G401 (cell line): ENCODE measurements at regions not wholly inside any gene's neighbourhood (a gene's known extent, or its start where the extent isn't known, plus 50 kb on each side); places are given as distances from the start of the nearest gene placed in this dataset.
A peak's percentile ranks its signal among the peaks of the same experiment; 100 is the strongest.
"Not testable (repeated sequence)": the region's sequence is repeated elsewhere in the genome, so short reads cannot be mapped to it uniquely, and the experiment has no call there.

ENCODE experiments used
- DNase-seq: peaks from one replicate; pipeline ENCODE4 v3.0.0-alpha.2; 2015; ENCODE audit warnings: low spot score
- in situ Hi-C: cut with HindIII; loops from 2 replicates; pipeline ENCODE4 v1.10.0; 2016; ENCODE audit warnings: low sequenced_read_pairs, mixed read lengths

DNA sequence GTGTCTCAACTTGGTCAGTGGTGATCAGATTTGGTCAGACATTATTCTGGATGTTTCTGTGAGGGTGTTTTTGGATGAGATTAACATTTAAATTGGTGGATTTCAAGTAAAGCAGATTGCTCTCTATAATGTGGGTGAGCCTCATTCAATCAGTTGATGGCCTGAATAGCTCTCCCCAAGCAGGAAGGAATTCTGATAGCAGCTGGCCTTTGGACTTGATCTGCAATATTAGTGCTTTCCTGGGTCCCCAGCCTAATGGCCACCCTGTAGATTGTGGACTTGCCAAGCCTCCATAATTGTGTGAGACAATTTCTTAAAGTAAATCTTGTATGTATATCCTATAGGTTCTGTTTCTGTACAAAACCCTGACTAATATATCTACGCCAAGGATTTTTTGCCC lies 153.9 kb upstream of the TBL1XR1 start:
- in situ Hi-C loops = no loop called here
- no peak for DNase-seq

DNA sequence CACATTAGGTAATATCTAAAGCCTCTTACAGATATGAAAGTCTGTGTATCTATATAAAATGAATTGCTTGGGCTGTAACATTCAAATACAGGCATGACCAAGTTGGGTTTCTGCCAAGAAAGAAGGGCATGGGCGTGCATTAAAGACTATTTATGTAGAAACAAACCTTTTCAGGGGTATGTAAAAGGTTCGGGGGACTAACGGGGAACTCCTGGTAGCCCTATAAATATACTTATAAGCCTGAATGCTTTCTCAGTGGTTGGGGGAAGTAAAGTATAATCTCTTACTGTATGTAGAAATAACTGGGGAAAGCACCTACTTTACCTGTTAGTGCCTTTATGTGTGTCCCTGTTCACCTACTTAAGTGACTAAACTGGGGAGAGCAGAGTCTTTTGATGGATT lies 154.5 kb upstream of the TBL1XR1 start:
- in situ Hi-C loops = no loop called here
- no peak for DNase-seq

DNA sequence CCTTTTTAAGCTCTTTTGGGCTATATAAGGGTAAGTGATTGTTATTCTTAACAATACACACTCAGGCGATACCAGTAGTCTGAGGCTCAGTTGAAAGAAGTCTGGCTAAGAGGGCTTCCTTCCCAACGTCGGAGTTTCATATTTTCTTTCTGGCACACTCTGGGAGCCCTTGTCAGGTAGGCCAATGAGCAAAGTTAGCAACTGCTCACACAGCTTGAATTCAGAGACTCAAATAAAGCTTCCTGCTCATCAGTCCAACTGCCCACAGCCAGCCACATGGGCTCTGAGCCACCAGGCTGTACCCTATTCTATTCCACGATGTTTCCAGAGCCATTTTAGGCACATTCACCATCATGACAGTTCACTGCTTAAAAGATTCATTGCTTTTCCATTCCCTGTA lies 155.1 kb upstream of the TBL1XR1 start:
- DNase-seq = peak; percentile 71
- in situ Hi-C loops = no loop called here

DNA sequence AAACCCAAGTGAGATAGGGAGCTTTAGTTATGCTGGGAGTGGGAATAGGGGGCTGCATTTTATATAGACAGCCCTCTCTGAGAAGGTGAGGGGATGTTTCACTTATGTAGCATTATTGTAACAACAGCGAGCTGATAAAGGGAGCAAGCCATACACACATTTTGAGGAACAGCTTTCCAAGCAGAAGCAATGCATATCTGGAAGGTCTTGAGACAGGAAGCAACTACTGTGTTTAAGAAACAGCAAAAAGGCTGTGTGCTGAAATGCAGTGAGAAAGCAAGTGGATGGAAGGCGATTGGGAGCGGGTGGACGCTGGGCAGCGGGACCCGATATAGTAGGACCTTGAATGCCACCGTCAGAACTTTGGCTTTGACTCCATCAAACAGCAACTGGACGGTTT lies 155.9 kb upstream of the TBL1XR1 start:
- no peak for DNase-seq
- in situ Hi-C loops = no loop called here

DNA sequence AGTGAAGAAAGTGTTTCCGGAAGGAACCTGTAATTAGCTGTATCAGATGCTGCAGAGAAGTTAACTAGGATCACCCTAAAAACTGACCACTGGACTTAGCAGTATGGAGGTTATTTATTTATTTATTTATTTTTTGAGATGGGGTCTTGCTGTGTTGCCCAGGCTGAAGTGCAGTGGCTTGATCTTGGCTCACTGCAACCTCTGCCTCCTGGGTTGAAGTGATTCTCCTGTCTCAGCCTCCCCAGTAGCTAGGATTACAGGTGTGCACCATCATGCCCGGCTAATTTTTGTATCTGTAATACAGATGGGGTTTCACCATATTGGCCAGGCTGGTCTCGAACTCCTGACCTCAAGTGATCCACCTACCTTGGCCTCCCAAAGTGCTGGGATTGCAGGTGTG lies 156.6 kb upstream of the TBL1XR1 start:
- DNase-seq, in situ Hi-C loops: not testable (repeated sequence)

DNA sequence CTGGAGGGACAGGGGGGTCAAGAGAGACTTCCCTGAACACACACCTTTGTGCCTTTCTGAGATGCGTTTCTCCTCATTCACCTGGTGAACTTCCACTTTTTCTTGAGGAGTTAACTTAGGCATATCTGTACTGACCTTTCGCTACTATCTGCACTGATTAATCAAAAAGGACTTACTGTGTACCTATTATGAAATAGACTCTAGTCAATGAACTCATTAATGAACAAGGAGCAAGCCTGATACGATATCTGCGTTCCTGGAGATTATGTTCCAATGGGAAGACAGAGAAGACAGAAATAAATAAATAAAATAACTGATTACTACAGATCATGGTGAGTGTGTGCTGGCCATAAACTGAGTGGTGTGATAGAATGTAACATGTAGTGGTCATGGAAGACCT lies 157.2 kb upstream of the TBL1XR1 start:
- in situ Hi-C loops = no loop called here
- DNase-seq = no peak

DNA sequence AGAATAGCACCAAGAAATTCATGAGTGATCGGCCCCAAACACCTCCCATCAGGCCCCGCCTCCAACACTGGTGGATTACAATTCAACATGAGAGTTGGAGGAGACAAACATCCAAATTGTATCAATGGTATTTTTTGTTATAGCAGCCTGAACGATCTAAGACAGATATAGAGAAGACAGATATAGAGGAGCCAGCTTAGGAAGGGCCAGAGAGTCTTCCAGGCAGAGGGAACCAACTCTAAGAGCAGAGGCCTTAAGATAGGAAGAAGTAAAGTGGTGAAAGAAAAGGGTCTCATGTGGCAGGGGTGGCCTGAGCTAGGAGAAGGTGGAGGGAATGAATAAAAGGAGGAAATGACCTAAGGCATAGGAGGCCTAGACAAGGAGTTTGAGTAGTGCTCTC lies 158.8 kb upstream of the TBL1XR1 start:
- in situ Hi-C loops = no loop called here

DNA sequence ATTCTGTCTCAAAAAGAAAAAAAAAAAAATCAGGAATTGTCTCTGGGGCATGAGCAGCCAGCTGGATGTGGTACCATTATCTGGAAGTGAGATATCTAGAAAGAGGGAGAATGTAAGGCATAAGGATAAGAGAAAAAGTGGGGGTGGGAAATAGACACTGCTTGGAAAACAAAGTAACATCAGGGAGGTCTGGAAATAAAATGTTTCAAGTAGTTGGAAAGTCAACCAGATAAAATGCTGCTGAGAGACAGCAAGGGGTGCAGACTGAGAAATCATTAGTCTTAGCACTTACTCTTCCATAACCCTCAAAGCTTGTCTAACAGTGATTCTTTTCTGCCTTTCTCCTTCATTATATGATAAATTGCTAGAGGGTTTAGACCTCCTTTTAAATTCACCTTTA lies 159.7 kb upstream of the TBL1XR1 start:
- in situ Hi-C loops = no loop called here

More for the DNA sequence above, 158.8 kb upstream of the TBL1XR1 start:
- no peak for DNase-seq

DNA sequence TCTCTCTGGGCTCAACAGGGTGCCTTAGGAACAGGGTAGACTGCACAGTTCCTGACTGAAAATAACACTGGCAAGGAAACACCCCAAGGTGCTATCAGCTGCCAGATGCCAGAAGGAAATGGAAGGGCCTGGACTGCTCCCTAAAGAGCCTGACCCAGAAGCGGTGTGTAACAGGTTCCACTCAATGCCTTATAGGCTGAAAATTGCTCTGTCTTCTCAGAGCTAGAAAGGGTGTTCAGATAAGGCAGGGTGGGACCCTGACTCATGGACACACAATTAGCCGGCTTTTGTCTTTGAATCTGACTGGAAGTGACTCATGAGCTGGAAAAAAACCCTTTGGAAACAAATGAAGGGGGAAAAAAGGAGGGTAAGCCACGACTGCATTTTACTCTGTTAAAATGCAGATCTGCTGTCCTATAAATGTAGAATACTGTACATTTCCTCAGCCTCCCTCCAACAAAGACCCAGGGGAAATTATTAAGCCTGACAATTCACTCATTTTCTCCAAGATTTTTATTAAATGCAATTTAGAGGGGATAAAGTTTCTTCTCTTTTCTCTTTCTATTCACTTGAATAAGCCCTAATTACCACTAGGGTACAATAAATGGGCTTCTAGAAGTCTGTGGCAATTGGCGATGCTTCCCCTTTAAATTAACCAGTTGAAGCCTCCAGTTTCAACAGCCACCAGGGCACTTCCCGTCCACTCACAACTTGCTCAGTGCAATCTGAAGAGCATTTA lies 160.2 kb upstream of the TBL1XR1 start:
- in situ Hi-C loops = no loop called here
- DNase-seq = peak; percentile 87

More for the DNA sequence above, 159.7 kb upstream of the TBL1XR1 start:
- no peak for DNase-seq

DNA sequence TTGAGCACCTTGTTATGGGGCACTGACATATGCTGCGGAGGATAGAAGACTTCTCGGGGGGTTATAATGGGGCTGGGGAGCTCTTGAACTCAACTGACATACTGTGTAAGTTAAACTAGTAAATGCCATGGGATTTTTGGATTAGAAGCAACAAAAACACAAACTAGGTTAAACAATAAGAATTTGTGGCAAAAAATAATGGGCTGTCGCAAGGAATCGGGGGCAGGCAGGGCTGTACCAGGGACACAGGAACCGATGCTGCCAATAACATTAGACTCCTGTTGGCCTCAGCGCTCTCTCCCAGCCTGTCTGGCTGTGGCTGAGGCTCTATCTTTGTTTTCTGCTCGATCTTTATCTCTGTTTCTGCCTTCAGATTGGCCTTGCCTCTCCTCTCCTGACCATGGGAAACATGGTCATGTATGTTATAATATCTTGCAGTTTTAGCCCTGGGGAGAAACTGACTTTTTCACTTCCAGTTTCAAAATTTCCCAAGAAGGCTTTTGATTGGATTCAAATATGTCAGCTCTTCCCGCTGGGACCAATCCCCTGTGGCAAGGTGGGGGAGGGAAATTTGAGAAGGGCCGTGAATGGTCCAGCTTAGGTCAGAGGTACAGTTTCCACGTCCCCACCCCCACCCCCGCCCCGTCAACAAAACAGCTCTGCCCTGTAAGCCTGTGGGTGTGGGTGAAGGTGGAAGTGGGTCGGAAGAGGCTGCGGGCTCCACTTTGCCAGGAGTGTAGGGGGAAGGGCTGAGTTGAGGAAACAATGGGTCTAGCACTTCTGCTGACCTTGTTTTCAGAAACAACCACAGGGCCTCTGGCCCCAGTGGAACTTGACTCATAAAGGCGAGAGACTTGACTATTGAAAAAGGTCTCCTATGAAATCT lies 161.1 kb upstream of the TBL1XR1 start:
- in situ Hi-C loops = no loop called here
- DNase-seq = peak; percentile 68

DNA sequence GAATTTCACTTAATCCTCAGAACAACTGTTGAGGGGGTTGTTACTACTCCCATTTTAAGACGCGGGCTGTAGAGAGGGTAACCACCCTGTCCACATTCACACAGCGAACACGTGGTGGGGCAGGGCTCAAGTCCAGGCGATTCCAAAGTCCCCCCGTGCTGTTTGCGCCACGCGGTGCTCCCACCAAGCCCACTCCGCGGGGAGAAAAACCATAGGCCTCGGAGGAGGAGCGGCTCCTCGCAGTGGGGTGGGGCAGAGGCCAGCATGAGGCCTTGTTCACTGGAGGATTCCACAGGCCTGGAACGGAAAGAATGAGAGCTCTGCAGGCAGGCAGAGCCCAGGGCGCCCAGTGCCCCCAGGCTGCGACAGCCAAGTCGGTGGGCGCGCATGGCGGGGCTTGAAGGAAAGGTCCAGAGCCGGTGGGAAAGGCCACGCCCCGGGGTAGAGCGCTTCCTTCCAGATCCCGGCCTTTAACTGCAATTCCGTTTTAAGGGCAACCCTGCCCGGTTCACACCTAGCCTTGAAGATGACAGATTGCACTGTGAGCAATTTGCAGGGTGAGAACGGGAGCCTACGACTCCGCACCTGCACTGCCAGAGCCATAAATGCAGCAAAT lies 161.8 kb upstream of the TBL1XR1 start:
- peak; percentile 84 for DNase-seq
- in situ Hi-C loops = no loop called here

DNA sequence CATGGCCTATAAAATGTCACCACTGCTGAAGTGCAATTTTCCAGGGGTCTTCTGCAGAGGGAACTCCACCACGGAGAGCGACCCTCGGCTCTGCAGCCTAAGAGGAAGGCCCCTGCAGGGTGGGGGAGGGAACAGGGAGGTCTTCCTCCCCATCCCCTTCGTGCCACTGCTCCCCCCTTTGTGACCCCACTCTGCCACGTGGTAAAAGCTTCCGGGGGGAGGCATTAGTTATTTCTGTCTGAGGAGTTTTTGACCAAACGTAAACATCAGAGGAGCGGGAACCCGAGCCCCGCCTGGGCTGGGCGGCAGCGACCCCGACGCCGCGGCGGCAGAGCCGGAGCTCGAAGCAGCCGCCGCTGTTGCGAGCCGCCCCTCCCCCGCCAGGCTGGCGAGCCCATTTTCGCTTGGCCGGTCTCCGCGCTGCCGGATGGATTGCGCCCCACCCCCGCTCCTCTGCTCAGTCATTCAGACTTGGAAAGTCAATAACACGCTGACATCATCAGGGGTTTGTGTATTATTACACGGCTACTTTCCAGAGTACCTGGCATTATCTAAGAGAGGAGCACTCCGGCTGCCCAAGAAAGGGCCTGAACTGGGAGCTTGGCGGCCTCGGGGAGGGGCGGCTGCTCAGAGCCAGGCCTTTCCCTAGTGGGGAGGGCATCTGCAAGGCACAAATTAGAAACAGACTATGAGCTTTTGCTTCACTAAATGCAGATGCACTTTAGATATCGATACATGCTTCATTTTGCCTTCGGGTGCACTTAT lies 162.5 kb upstream of the TBL1XR1 start:
- in situ Hi-C loops = no loop called here
- peak; percentile 99 for DNase-seq

DNA sequence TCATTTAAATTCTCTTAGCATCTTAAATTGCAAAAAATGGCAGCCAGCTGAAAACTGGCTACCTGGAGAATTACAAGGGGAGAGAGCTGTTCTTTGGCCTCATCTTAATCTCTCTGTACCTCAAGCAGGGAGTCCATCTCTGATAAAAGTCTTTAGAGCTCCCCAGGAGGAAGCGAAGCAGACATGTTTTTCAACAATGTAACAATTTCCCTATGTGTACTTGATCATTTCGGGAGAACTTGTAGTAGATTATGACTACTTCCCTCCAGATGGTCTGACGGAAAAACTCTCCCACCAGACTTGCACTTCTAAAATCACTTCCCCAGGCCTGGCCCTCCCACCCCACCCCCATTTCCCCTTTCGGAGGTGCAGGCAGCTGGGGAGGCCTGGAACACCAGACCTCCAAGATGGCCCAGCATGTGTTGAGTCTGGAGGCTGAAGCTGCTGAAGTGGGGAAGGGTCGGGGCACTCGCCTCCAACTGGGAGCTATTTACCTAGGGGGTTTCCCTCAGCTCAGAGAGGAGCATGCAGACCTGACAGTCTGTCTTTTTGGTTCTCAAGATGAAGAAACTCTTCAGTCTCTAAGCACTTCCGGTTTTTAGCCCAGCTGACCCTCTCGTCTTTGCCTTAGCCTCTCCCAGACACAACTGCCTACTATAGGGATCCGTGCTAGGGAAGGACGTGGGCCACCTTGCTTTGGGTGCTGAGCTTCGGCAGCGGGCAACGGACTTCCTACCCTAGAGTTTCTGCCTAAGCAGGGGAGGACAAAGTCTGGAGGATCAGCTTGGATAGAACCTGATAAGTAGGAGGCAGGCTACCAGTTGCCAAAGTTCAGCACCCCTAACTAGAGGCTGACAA lies 164.0 kb upstream of the TBL1XR1 start:
- in situ Hi-C loops = no loop called here
- DNase-seq = no peak

DNA sequence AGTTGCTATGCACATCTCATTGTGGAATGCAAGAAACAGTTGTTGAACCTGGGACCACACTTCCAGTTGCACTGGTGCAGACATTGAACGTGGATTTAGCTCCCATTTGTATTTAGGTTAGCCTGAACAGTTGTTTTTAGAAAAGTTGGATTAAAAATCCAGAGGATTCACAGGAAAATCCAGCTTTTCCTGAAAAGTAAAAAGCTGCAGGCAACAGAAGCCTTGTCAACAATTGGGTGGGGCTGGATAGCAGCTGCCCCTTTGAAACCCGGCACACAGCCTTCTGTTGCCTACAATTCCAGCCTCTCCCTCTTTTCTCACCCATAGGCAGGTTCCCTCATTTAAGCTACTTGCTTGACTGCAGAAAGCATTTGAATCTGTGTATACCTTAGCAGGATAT lies 165.3 kb upstream of the TBL1XR1 start:
- in situ Hi-C loops = no loop called here
- no peak for DNase-seq

DNA sequence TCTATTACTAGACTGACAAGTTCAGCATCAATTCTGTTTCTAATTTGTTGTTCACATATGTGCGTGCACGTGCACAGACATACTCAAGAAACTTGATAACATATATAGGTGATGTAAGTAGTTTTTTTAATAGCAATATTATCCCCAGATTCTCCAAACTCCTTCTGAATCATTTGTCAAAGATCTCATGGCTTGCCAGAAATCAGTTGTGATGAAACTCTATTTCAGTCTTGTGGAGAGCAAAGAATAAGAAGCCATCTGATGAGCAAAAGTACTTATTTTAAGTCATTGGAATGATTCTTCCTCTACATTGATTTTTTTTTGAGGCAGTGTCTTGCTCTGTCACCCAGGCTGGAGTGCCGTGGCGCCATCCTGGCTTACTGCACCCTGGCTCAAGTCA lies 167.0 kb upstream of the TBL1XR1 start:
- no peak for DNase-seq
- in situ Hi-C loops = no loop called here

DNA sequence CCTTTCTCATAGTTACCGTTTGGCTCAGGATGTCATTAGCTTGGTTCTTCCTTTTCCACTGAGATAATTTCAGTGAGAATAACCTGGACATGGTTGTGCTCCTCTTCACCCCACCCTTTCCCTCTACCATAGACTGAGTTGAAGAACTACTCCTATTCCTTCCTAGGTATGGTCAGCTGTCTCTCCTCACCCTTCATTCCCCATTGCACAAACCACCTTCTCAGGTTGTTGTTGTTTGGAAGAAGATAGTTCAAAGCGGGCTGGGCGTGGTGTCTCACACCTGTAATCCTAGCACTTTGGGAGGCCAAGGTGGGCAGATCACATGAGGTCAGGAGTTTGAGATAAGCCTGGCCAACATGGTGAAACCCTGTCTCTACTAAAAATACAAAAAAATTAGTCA lies 168.0 kb upstream of the TBL1XR1 start:
- DNase-seq, in situ Hi-C loops: not testable (repeated sequence)

DNA sequence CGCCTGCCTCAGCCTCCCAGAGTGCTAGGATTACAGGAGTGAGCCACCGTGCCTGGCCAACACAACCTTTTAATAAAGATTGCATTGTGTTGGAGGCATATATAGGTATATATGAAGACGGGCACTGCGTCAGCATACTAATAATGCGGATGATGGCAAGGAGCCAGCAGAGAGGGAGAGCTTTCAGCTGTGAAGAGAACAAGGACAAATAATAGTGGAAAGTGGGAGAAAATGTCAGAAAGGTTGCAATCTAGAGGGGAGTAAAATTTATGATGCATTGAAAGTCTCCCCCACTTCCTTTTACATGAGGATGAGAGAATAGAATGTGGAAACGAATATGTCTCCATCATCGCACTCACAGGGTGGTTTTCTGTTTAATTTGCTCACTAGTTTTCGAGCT lies 170.5 kb upstream of the TBL1XR1 start:
- in situ Hi-C loops = no loop called here
- DNase-seq = no peak

DNA sequence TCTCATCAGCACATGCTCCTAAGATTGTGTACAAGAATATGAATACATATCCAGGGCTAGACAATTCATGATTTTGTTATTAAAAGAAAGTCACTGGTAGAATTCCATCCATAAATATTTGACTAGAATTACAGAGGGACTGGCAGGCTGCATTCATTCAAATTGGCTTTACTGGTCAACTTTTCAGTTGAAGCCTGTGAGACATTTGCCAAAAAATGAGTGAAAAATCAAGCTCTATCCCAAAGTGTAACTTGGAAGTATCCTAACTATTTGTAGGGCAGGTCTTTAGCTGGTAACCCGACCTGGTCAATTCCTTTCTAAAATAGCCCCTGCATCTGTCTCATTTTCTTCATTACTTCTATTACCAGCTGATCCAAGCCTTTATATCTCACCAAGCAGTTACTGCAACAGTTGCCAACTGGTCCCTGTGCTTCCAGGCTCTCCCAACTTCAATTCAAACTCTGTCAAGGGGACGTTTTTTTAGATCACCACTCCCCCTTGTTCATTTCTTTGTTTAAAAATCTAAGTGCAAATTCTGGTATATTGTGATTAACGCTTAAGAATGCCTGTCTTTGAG lies 173.1 kb upstream of the TBL1XR1 start:
- no peak for DNase-seq
- in situ Hi-C loops = no loop called here
